Activated effector memory CD4-positive, alpha-beta T cell treated with Interleukin-2 at 50 U/mL for 16 hours (primary cell): ENCODE measurements at regions not wholly inside any gene's neighbourhood (a gene's known extent, or its start where the extent isn't known, plus 50 kb on each side); places are given as distances from the start of the nearest gene placed in this dataset.

Experiments used
- DNase-seq: peaks from one replicate; pipeline ENCODE4 v3.0.0-alpha.2; 2020

- DNase-seq = no peak
These were observed 99.1 kb upstream of the HDAC4 start for GRCh38 chr2:239499726-239500573.

GRCh38 chr2:239498981-239499634, 98.3 kb upstream of the HDAC4 start:
- no peak for DNase-seq

GRCh38 chr2:239498576-239498975, 97.8 kb upstream of the HDAC4 start:
- DNase-seq = no peak

- no peak for DNase-seq
These were observed 95.9 kb upstream of the HDAC4 start for GRCh38 chr2:239496700-239497099.

GRCh38 chr2:239495791-239496233, 95.0 kb upstream of the HDAC4 start:
- no peak for DNase-seq

GRCh38 chr2:239495175-239495574, 94.4 kb upstream of the HDAC4 start:
- DNase-seq = no peak

- no peak for DNase-seq
These were observed 93.8 kb upstream of the HDAC4 start for GRCh38 chr2:239494578-239494977.

- no peak for DNase-seq
These were observed 88.7 kb upstream of the HDAC4 start for GRCh38 chr2:239489481-239489880.

- DNase-seq = no peak
These were observed 87.3 kb upstream of the HDAC4 start for GRCh38 chr2:239488125-239488524.

- no peak for DNase-seq
These were observed 86.5 kb upstream of the HDAC4 start for GRCh38 chr2:239487272-239487671.

GRCh38 chr2:239485622-239486021, 84.8 kb upstream of the HDAC4 start:
- DNase-seq = no peak

GRCh38 chr2:239484571-239485355, 83.9 kb upstream of the HDAC4 start:
- DNase-seq = no peak

- DNase-seq = no peak
These were observed 82.2 kb upstream of the HDAC4 start for GRCh38 chr2:239482778-239483712.

GRCh38 chr2:239479471-239479870, 78.7 kb upstream of the HDAC4 start:
- no peak for DNase-seq

GRCh38 chr2:239477591-239477990, 76.8 kb upstream of the HDAC4 start:
- DNase-seq = no peak

GRCh38 chr2:239476757-239477585, 76.2 kb upstream of the HDAC4 start:
- DNase-seq = no peak

GRCh38 chr2:239476029-239476756, 75.4 kb upstream of the HDAC4 start:
- no peak for DNase-seq

- DNase-seq = no peak
These were observed 74.6 kb upstream of the HDAC4 start for GRCh38 chr2:239475161-239476028.

GRCh38 chr2:239473211-239473805, 72.5 kb upstream of the HDAC4 start:
- no peak for DNase-seq
